HFFc6 (cell line): ENCODE measurements at regions not wholly inside any gene's neighbourhood (a gene's known extent, or its start where the extent isn't known, plus 50 kb on each side); places are given as distances from the start of the nearest gene placed in this dataset.

Source experiments
- DNase-seq: peaks from one replicate; pipeline ENCODE4 v3.0.0-alpha.2; 2018
- H3K27ac Mint-ChIP-seq: 2 replicates; pipeline ENCODE4 v1.8.0; 2020; ENCODE audit warnings: mild to moderate bottlenecking, mixed read lengths
- H3K27me3 Mint-ChIP-seq: 2 replicates; pipeline ENCODE4 v1.8.0; 2021; ENCODE audit warnings: mild to moderate bottlenecking, moderate library complexity, mixed read lengths; ENCODE audit not compliant: insufficient read depth
- H3K36me3 Mint-ChIP-seq: 2 replicates; pipeline ENCODE4 v1.8.0; 2021; ENCODE audit warnings: low read depth, mixed read lengths
- H3K4me1 Mint-ChIP-seq: 2 replicates; pipeline ENCODE4 v1.8.0; 2020; ENCODE audit warnings: low read depth, mixed read lengths
- H3K4me3 Mint-ChIP-seq: 2 replicates; pipeline ENCODE4 v1.8.0; 2020; ENCODE audit warnings: mild to moderate bottlenecking, moderate library complexity, mixed read lengths
- H3K9me3 Mint-ChIP-seq: 2 replicates; pipeline ENCODE4 v1.8.0; 2020; ENCODE audit warnings: mild to moderate bottlenecking, mixed read lengths
- TF ChIP-seq, protein P1 (sequence below): fragments of 200-600 bp; sonication (generic); IDR thresholded peaks from 2 replicates; pipeline ENCODE4 v1.5.0; 2021; ENCODE audit warnings: antibody characterized with exemption, mild to moderate bottlenecking

DNA sequence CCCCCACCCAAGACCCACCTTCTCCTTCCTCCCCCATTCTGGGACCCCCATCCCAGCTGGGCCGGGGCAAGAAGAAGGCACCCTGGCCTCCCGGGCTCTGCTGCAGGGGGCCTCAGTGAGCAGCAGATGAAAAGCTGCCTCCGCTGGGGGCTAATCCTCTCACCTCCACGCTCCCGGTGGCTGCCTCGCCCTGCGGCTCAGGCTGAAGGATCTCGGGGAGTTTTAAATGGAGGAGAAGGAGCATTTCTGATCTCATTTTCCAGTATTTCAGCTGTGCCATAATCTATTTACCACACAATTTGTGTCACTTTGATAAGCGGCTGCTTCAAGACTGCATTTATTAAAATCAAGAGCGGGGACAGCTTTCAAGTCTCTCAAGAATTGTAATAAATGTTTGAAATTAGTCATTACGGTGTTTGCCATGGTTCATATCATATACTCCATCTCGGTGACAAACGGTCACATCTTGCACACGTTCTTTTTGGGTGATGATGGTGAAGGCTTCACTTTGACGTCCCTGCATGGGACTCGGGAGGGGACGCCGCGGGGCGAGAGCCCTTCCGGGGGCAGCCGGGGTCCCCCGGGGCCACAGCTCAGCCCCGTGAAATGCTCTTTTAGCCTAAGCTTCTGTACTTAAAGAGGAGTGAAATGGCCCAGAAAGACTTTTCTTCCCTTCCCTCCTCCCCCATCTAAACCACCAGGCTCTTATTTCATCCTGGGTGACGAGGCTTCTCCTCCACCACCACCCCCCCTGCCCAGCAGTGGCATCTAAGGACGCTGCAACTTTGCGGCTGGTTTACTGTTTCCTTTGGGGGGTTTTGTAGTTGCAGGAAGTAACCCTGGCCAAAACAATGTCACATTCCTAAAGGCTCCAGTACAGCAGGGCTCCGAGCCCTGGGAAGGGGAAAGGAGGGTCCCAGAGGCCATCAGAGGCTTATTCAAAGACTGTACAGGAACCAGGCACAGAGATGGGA is 313.1 kb upstream of the TNRC6C start:
- TF ChIP-seq, protein P1, sequence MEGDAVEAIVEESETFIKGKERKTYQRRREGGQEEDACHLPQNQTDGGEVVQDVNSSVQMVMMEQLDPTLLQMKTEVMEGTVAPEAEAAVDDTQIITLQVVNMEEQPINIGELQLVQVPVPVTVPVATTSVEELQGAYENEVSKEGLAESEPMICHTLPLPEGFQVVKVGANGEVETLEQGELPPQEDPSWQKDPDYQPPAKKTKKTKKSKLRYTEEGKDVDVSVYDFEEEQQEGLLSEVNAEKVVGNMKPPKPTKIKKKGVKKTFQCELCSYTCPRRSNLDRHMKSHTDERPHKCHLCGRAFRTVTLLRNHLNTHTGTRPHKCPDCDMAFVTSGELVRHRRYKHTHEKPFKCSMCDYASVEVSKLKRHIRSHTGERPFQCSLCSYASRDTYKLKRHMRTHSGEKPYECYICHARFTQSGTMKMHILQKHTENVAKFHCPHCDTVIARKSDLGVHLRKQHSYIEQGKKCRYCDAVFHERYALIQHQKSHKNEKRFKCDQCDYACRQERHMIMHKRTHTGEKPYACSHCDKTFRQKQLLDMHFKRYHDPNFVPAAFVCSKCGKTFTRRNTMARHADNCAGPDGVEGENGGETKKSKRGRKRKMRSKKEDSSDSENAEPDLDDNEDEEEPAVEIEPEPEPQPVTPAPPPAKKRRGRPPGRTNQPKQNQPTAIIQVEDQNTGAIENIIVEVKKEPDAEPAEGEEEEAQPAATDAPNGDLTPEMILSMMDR, result no peak
- H3K27me3 Mint-ChIP-seq, result peaks cover 29% of the 10 kb centered on the region

GRCh38 chr17:77646046-77646430 is 312.5 kb upstream of the TNRC6C start:
- H3K27ac Mint-ChIP-seq, result no peak overlapping the region
- peaks cover 4% of the 10 kb centered on the region; the same call in 1 of the 2 replicates for H3K9me3 Mint-ChIP-seq
- H3K27me3 Mint-ChIP-seq, result peaks cover 27% of the 10 kb centered on the region
- TF ChIP-seq, protein P1, result no peak
- H3K36me3 Mint-ChIP-seq, result no peaks in the 10 kb centered on the region
- no peak overlapping the region for H3K4me3 Mint-ChIP-seq
- H3K4me1 Mint-ChIP-seq, result no peaks in the 10 kb centered on the region
- DNase-seq, result no peak

More for the DNA sequence above, 313.1 kb upstream of the TNRC6C start:
- Mint-ChIP-seq H3K27ac (no peak overlapping the region), H3K4me3 (no peak overlapping the region), H3K9me3 (peaks cover 4% of the 10 kb centered on the region; the same call in 1 of the 2 replicates), H3K36me3 (no peaks in the 10 kb centered on the region), H3K4me1 (no peaks in the 10 kb centered on the region)
- DNase-seq, result no peak

- H3K4me3 Mint-ChIP-seq, result no peak overlapping the region
- TF ChIP-seq, protein P1, result no peak
- DNase-seq, result no peak
- no peaks in the 10 kb centered on the region for H3K36me3 Mint-ChIP-seq
- no peak overlapping the region for H3K27ac Mint-ChIP-seq
- peaks cover 27% of the 10 kb centered on the region for H3K27me3 Mint-ChIP-seq
- H3K9me3 Mint-ChIP-seq, result peaks cover 4% of the 10 kb centered on the region; the same call in 1 of the 2 replicates
- H3K4me1 Mint-ChIP-seq, result no peaks in the 10 kb centered on the region
These were observed 311.0 kb upstream of the TNRC6C start for GRCh38 chr17:77647531-77647930.

DNA sequence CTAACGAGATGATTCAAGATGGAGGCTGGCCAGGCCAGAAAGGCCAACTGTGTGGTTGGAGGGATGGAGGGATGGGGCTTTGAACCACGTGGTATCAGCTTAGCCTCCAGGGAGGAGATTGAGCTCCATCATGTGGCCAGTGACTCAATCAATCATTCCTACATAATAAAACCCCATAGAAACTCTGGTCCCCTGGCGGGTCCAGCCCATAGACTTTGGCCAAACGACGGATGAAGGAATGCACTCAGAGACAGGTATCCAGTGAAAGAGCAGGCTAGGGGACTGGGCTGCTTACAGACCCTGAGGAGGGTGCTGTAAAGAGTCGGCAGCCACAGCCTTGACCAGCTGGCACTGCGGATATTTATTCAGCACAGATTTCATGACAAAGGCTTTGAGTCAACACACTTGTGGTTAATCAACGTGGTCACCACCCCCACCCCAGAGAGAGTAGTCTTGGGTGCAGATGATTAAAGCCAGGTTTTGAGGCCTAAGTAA is 308.7 kb upstream of the TNRC6C start:
- H3K9me3 Mint-ChIP-seq, result peaks cover 4% of the 10 kb centered on the region; the same call in 1 of the 2 replicates
- no peak overlapping the region for H3K4me3 Mint-ChIP-seq
- H3K27ac Mint-ChIP-seq, result no peak overlapping the region
- no peak for DNase-seq
- TF ChIP-seq, protein P1, result no peak
- peaks cover 23% of the 10 kb centered on the region for H3K27me3 Mint-ChIP-seq
- no peaks in the 10 kb centered on the region for H3K4me1 Mint-ChIP-seq
- no peaks in the 10 kb centered on the region for H3K36me3 Mint-ChIP-seq

GRCh38 chr17:77651988-77652387 is 306.5 kb upstream of the TNRC6C start:
- DNase-seq, result no peak
- H3K27me3 Mint-ChIP-seq, result peaks cover 41% of the 10 kb centered on the region
- TF ChIP-seq, protein P1, result no peak
- no peaks in the 10 kb centered on the region for H3K36me3 Mint-ChIP-seq
- no peak overlapping the region for H3K27ac Mint-ChIP-seq
- H3K4me1 Mint-ChIP-seq, result no peaks in the 10 kb centered on the region
- peaks cover 4% of the 10 kb centered on the region; the same call in 1 of the 2 replicates for H3K9me3 Mint-ChIP-seq
- no peak overlapping the region for H3K4me3 Mint-ChIP-seq
